ENCODE measurements at regions not wholly inside any gene's neighbourhood (a gene's known extent, or its start where the extent isn't known, plus 50 kb on each side); places are given as distances from the start of the nearest gene placed in this dataset.

DNA sequence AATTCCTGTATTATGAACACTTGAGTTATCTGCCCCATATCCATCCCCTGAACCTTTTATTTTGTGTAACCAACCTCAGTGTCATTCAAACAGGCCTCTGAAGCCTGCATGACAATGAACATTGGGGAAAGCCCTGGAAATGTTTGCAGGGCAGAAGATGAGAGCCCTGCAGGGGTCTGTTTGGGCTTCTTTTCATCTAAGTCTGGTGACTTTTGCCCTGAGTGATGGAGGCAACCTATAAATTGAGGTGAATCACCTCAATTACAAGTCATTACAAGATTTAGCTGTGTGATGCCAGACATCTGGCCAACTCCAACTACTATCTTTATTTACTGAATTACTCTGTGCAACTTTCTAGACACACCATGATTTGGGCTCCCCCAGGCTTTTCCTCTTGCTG is 189.2 kb downstream of the MAF start:
- TF ChIP-seq, protein P1, sequence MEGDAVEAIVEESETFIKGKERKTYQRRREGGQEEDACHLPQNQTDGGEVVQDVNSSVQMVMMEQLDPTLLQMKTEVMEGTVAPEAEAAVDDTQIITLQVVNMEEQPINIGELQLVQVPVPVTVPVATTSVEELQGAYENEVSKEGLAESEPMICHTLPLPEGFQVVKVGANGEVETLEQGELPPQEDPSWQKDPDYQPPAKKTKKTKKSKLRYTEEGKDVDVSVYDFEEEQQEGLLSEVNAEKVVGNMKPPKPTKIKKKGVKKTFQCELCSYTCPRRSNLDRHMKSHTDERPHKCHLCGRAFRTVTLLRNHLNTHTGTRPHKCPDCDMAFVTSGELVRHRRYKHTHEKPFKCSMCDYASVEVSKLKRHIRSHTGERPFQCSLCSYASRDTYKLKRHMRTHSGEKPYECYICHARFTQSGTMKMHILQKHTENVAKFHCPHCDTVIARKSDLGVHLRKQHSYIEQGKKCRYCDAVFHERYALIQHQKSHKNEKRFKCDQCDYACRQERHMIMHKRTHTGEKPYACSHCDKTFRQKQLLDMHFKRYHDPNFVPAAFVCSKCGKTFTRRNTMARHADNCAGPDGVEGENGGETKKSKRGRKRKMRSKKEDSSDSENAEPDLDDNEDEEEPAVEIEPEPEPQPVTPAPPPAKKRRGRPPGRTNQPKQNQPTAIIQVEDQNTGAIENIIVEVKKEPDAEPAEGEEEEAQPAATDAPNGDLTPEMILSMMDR (IDR thresholded peaks at IDR 0.05), result no peak
- Mint-ChIP-seq H3K27me3 (ENCODE audit: unreplicated experiment) (peaks cover 14% of the 10 kb centered on the region), H3K36me3 (ENCODE audit: unreplicated experiment) (no peaks in the 10 kb centered on the region), H3K9me3 (ENCODE audit: unreplicated experiment) (no peaks in the 10 kb centered on the region), H3K4me3 (ENCODE audit: unreplicated experiment) (no peak overlapping the region), H3K27ac (ENCODE audit: unreplicated experiment) (no peak overlapping the region), H3K4me1 (ENCODE audit: unreplicated experiment) (no peaks in the 10 kb centered on the region)
- DNase-seq (ENCODE audit: extremely low spot score, unreplicated experiment), result no peak

DNA sequence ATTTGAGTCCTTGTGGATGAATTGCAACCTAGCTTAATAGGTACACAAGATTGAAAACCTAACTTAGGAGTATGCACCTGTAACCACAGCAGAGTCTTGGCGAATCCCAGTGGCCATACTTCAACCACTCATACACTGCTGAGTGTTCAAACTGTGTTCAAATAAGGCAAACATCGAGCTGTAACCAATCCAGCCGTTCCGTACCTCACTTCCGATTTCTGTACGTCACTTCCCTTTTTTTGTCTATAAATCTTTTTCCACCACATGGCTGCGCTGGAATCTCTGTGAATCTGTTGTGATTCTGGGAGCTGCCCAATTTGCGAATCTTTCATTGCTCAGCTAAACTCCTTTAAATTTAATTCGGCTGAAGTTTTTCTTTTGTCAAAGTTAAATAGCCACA is 190.6 kb downstream of the MAF start:
- Mint-ChIP-seq H3K27me3 (ENCODE audit: unreplicated experiment) (peaks cover 16% of the 10 kb centered on the region), H3K27ac (ENCODE audit: unreplicated experiment) (no peak overlapping the region), H3K36me3 (ENCODE audit: unreplicated experiment) (no peaks in the 10 kb centered on the region), H3K4me3 (ENCODE audit: unreplicated experiment) (no peak overlapping the region), H3K9me3 (ENCODE audit: unreplicated experiment) (no peaks in the 10 kb centered on the region), H3K4me1 (ENCODE audit: unreplicated experiment) (no peaks in the 10 kb centered on the region)
- no peak for DNase-seq (ENCODE audit: extremely low spot score, unreplicated experiment)
- TF ChIP-seq, protein P1 (IDR thresholded peaks at IDR 0.05), result no peak

DNA sequence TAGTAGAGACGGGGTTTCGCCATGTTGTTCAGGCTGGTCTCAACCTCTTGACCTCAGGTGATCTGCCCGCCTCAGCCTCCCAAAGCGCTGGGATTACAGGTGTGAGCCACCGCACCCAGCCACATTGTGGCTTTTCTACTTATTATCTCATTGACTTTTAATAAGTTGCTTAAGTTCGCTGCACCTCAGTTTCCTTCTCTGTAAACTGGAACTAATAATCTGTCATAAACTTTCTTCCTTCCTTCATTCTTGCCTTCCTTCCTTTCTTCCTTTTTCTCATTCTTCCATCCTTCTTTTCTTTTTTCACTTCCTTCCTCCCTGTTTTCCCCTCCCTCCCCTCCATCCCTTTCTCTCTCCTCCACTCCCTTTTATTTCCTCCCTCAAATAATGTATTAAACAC is 192.2 kb downstream of the MAF start:
- Mint-ChIP-seq H3K27me3 (ENCODE audit: unreplicated experiment) (peaks cover 12% of the 10 kb centered on the region), H3K36me3 (ENCODE audit: unreplicated experiment) (no peaks in the 10 kb centered on the region), H3K27ac (ENCODE audit: unreplicated experiment) (no peak overlapping the region), H3K4me3 (ENCODE audit: unreplicated experiment) (no peak overlapping the region), H3K9me3 (ENCODE audit: unreplicated experiment) (no peaks in the 10 kb centered on the region), H3K4me1 (ENCODE audit: unreplicated experiment) (no peaks in the 10 kb centered on the region)
- no peak for DNase-seq (ENCODE audit: extremely low spot score, unreplicated experiment)
- TF ChIP-seq, protein P1 (IDR thresholded peaks at IDR 0.05), result no peak

DNA sequence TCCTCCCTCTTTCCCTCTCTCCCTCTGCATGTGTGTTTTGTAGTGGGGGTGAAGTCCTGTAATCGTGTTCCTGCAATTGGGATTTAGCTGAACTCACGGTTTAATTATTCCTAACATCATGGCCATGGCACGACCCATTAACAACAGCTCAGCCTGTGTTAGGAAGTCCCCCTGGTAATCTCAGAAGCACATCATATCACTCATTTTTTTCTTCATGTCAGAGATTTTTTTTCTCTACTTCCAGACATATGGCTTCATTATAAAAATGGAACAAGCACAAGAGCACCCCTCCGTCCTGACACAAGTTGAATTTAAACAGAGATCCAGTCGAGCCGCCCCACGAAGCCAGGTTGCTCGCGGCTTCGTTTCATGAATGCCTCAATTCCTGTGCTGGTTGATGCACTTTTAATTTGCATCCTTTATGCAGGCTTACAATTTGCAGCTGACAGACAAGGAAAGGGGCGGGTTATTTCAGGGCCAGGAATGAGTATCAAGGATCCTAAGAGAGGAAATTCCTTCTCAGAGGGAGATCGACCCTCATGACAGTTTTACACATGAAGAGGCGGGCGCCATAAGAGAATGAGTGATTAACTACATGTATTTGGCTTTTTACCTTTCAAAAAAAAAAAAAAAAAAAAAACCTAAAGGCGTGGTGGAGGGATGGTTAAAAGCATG is 192.9 kb downstream of the MAF start:
- H3K4me1 Mint-ChIP-seq (ENCODE audit: unreplicated experiment), result no peaks in the 10 kb centered on the region
- TF ChIP-seq, protein P1 (IDR thresholded peaks at IDR 0.05), result no peak
- DNase-seq (ENCODE audit: extremely low spot score, unreplicated experiment), result no peak
- H3K9me3 Mint-ChIP-seq (ENCODE audit: unreplicated experiment), result no peaks in the 10 kb centered on the region
- no peak overlapping the region for H3K4me3 Mint-ChIP-seq (ENCODE audit: unreplicated experiment)
- peaks cover 12% of the 10 kb centered on the region for H3K27me3 Mint-ChIP-seq (ENCODE audit: unreplicated experiment)
- H3K27ac Mint-ChIP-seq (ENCODE audit: unreplicated experiment), result no peak overlapping the region
- no peaks in the 10 kb centered on the region for H3K36me3 Mint-ChIP-seq (ENCODE audit: unreplicated experiment)

DNA sequence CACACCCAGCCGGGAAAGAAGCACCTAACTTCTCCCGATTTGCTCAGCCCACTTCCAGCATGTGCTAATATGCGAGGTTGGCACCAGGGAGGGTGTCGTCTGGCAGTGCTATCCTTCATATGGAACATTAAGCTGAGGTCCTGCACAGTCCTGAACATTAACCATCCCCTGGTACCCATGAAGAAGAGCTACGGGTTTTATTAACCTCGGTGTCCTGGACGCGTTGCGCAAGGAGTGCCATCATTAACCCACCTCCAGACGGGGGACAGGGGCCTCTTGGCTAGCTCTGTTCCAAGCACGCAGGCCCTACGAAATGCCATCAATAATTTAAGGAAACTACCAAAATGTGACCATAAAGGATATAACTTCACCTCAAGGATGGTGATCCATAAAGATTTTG is 193.5 kb downstream of the MAF start:
- Mint-ChIP-seq H3K27ac (ENCODE audit: unreplicated experiment) (no peak overlapping the region), H3K9me3 (ENCODE audit: unreplicated experiment) (no peaks in the 10 kb centered on the region), H3K4me3 (ENCODE audit: unreplicated experiment) (no peak overlapping the region), H3K27me3 (ENCODE audit: unreplicated experiment) (peaks cover 12% of the 10 kb centered on the region), H3K4me1 (ENCODE audit: unreplicated experiment) (no peaks in the 10 kb centered on the region), H3K36me3 (ENCODE audit: unreplicated experiment) (no peaks in the 10 kb centered on the region)
- TF ChIP-seq, protein P1 (IDR thresholded peaks at IDR 0.05), result no peak
- DNase-seq (ENCODE audit: extremely low spot score, unreplicated experiment), result no peak

All from osteocyte (in vitro differentiated cells).